GM18907 (cell line): ENCODE measurements at regions not wholly inside any gene's neighbourhood (a gene's known extent, or its start where the extent isn't known, plus 50 kb on each side); places are given as distances from the start of the nearest gene placed in this dataset.

Experiments used
- ATAC-seq: cut with Tn5 transposase; IDR thresholded peaks from one replicate; pipeline ENCODE4 v1.9.1; 2021; ENCODE audit warnings: mild to moderate bottlenecking, moderate library complexity; ENCODE audit not compliant: unreplicated experiment

- ATAC-seq = no peak
Observed at GRCh38 chr5:121706686-121707085, 145.0 kb upstream of the FTMT start.

DNA sequence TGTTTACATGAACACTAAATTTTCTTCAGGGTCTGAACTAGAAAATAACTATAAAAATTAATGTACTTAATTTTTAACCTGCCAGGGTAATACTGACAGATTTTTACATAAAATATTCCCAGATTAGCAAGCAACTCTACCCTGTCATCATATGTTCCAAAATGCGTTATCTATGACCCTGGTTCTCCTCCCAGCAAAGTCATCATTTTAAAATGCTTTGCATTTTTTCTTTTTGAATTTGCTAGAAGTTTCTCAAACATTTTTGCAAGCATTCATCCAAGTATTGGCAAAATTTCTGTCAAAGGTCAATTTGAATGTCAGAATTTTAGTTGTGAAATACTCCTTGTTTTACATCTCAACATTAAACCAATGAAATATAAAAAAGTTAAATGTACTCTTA, 144.5 kb upstream of the FTMT start:
- no peak for ATAC-seq

DNA sequence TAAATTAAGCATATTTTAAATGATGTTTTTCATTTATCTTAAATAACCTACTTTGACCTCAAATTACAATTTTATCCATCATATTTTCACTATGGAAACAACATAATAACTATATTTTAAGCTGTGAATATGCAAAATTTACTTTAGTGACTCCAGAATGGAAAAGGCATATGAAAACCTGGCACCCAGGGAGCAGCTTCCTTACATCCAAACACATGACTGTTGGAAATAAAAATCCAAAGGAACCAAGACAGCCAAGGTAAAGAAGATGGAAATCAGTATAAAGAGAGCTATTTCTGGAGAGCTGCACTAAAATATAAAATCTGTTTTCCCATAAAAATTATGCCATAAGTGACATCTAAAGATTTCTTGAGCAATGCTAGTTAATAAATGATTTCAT, 140.3 kb upstream of the FTMT start:
- ATAC-seq = no peak

GRCh38 chr5:121719255-121719654, 132.4 kb upstream of the FTMT start:
- no peak for ATAC-seq

GRCh38 chr5:121725450-121725849, 126.2 kb upstream of the FTMT start:
- no peak for ATAC-seq

- no peak for ATAC-seq
Observed at GRCh38 chr5:121726991-121727390, 124.7 kb upstream of the FTMT start.

- no peak for ATAC-seq
Observed at GRCh38 chr5:121731377-121731776, 120.3 kb upstream of the FTMT start.

- ATAC-seq = no peak
Observed at GRCh38 chr5:121735618-121736017, 116.1 kb upstream of the FTMT start.

- no peak for ATAC-seq
Observed at GRCh38 chr5:121737120-121737519, 114.6 kb upstream of the FTMT start.

GRCh38 chr5:121741156-121741555, 110.5 kb upstream of the FTMT start:
- ATAC-seq = no peak

DNA sequence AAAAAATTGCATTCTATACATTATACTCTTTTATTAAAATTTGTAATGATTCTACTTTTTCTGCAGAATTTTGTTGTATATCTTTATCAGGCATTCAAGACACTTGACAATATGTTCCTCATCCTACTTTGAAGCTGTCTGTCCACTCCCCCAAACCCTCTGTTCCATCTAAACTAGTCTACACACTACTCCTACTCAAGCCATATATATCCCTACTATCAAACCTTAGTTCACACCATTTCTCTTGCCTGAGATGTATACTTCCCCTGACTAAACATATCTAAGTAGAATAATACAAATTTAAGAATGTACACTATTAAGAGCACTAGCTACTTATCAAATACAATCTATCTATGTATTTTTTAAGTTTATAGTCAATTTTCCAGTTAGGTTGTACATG, 107.1 kb upstream of the FTMT start:
- no peak for ATAC-seq

DNA sequence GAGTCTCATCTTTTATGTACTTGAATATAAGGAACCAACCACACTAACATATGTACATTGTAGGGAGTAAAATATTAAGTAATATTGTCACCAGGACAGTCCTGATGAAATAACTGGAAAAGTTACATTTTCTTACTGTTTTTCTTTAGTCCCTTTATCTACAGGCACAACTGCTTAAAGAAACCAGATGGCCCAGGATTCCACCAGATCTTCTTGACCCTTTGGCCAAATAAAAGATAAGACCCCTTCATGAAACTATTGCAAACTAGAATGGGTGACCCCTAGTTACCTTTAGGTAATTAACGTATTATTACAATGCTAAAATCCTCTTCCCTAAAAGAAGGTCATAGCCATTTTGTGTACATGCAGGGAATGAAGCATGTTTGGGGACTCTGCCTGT, 106.3 kb upstream of the FTMT start:
- ATAC-seq = no peak

DNA sequence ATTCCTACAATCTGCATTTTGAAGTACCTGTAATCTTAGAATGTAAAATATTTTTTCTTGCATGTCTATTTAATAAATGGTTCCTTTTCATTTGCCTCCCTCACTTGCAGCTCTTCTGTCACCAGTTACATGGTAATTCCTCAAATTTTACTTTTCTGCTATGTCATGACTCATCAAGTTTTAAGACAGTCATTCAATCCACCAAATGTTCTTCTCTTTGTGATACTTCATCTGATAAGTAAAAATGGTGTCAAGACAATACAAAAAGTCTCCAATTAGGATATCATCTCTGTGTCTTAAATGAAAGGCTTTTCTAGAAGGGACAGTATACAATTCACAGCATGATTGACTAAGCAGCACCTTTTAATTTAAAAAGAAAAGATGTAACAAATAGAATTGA, 104.9 kb upstream of the FTMT start:
- no peak for ATAC-seq

DNA sequence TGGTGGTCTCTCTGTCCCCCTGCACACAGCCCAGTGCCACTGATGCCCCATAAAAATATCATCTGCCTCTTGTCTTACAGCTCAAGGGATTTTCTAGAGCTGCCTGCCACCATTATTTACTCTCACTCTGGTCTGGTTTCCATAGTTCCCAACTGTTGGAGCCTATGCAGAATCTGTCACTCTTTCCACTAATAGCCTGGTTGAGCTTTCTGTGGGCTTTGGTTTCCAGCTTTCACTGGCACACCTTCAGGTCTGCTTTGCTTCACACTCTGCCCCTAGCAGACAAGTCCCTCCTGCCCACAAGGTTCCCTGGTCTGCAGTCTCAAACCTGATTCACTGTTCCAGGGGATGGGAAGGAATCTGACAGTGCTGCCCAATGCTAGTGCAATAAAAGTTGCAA, 103.0 kb upstream of the FTMT start:
- no peak for ATAC-seq

DNA sequence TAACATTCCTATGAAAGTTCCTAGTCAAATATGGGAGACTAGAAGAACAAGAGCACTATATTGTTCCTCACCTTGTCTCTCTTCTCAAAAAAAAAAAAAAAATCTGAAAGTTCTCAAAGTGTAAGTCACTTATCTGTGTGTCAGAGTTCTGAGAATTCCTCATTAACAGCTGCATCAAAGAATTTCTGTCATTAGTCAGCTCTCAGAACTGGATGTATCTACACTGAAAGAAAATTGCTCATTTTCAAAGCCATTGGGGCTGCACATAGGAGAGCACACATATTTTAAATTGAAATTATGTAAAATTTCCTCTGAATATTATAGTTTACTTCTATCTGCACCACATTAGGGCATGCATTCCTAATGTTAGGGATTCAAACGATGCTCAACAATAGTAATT, 99.5 kb upstream of the FTMT start:
- ATAC-seq = no peak

DNA sequence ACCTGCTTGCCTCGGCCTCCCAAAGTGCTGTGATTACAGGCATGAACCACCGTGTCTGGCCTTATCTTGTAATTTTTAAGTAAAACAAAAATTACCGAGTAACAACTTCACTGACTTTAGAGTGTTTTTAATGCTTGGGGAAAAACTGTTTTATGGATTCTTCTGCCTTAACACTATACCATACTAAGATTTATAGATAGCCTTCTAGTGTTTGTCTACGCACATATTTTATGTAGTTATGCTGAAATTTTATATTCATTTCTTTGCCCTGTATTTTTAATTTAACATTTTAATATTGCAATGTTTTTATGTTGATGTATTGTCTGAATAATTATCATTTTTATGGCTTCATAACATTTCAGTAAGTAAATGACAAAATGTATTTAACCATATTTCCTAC, 96.4 kb upstream of the FTMT start:
- ATAC-seq = no peak

GRCh38 chr5:121757753-121758152, 93.9 kb upstream of the FTMT start:
- ATAC-seq = no peak

DNA sequence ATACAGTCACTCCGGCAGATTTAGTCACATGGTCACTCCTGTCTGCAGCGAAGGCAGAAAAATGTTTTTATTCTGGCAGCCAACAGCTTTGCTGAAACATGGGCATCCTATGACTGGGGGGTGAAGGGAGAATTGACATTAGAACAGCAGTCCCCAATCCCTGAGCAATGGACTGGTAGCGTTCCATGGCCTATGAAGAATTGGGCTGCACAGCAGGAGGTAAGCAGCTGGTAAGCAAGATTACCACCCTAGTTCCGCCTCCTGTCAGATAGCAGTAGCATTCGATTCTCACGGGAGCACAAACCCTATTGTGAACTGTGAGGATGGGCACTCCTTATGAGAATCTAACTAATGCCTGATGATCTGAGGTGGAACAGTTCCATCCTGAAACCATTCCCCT, 93.1 kb upstream of the FTMT start:
- ATAC-seq = no peak

DNA sequence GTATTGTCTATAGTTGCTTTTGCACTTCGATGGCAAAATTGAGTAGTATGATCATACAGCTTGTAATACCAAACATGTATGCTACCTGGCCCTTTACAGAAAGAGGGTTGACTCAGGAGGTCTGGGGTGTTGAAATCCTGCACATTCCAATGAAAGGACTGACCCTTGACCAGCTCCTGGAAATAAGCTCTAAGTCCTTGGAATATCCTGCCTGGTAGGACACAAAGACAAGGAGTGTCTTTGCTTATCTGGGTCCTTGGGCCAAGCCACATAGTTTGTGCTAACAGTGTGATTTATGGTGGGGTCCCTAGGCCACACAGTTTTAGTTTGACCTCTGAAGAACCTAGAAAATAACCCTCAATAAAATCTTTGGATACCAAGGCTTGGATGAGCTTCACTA, 89.3 kb upstream of the FTMT start:
- no peak for ATAC-seq

DNA sequence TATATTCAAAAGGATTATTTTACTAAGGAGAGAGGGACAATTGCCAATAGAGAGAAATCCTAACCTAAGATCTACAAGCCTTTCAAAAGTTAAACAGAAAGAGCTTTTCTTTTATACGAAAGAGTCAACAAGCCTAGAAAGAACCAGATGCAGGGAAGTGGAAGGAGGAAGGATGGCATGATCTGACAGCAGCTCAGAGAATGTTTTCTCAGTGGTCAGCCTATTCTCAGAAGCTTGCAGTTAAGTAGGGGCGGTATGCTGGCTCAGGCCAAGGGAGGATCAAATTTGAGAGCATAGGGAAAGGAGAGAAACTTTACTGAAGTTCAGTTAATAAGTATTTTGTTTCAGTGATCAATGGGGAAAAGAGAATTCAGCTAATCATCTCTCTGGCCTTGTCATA, 88.0 kb upstream of the FTMT start:
- ATAC-seq = no peak

- ATAC-seq = no peak
Observed at GRCh38 chr5:121780406-121780805, 71.3 kb upstream of the FTMT start.

DNA sequence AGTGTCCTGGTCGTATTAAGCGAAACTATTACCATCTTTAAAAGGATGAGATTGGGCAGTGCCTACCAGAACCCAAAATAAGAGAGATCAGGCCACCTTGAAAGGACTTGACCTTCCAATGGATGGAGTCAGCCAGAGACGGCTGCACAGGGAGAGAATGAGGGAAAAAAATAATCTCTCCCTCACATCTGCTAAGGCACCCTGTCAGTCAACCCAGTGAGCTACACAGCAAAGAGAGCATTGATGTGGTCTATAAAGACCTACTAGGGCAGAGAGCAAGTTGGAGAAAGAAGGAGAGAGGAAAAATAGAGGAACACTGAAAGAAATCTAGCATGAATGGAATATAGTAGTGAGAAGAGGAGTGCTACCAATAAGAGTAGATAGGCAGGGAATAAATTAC, 68.0 kb upstream of the FTMT start:
- no peak for ATAC-seq

GRCh38 chr5:121793791-121794190, 57.9 kb upstream of the FTMT start:
- no peak for ATAC-seq

GRCh38 chr5:121795511-121795910, 56.2 kb upstream of the FTMT start:
- ATAC-seq = no peak
